ENCODE measurements at regions not wholly inside any gene's neighbourhood (a gene's known extent, or its start where the extent isn't known, plus 50 kb on each side); places are given as distances from the start of the nearest gene placed in this dataset.

DNA sequence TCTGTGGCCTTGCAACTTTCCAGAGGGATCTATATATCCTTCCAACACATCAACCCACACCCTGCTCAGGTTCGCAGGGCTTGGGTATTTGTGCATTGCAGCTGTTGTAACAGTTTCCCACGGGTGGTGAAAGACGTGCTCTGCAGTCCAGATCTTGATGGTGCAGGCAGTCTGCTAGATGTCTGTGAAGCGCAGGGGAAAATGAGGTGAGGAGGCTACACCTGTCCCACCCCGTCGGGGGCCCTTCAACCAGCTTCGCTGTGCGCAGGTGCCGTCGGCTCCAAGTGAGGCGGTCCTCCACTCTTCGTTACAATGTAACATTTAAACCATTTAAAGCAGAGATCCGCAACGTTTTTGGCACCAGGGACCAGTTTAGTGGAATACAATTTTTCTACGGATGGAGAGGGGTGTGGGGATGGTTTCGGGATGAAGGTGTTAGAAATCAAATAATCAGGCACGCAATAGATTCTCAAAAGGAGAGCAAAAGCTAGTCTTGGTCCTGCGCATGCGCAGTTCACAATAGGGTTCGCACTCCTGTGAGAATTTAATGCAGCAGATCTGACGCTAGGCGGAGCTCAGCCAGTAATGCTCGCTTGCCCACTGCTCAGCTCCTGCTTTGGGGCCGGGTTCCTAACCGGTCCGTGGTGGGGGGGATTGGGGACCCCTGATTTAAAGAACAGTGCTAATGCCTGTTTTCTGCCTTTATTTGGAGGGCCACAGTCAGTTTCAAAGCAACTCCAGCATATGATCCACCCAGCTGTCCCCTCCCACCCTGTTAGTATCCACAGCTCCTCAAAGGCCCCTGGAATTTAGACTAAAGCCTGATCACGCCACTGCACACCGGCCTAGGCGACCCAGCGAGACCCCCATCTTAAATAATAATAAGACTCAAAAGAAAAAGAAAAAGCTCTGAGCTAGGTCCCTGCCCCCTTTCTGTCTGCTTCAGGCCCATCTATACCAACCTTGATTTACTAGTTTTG, 97.1 kb upstream of the SELENOP start:
- no peak overlapping the region for H3K27ac ChIP-seq
- TF ChIP-seq ZFX (IDR thresholded peaks at IDR 0.05; ENCODE audit: borderline replicate concordance) = no peak
- TF ChIP-seq, protein P1, sequence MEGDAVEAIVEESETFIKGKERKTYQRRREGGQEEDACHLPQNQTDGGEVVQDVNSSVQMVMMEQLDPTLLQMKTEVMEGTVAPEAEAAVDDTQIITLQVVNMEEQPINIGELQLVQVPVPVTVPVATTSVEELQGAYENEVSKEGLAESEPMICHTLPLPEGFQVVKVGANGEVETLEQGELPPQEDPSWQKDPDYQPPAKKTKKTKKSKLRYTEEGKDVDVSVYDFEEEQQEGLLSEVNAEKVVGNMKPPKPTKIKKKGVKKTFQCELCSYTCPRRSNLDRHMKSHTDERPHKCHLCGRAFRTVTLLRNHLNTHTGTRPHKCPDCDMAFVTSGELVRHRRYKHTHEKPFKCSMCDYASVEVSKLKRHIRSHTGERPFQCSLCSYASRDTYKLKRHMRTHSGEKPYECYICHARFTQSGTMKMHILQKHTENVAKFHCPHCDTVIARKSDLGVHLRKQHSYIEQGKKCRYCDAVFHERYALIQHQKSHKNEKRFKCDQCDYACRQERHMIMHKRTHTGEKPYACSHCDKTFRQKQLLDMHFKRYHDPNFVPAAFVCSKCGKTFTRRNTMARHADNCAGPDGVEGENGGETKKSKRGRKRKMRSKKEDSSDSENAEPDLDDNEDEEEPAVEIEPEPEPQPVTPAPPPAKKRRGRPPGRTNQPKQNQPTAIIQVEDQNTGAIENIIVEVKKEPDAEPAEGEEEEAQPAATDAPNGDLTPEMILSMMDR (IDR thresholded peaks at IDR 0.05) = peak; percentile 86

DNA sequence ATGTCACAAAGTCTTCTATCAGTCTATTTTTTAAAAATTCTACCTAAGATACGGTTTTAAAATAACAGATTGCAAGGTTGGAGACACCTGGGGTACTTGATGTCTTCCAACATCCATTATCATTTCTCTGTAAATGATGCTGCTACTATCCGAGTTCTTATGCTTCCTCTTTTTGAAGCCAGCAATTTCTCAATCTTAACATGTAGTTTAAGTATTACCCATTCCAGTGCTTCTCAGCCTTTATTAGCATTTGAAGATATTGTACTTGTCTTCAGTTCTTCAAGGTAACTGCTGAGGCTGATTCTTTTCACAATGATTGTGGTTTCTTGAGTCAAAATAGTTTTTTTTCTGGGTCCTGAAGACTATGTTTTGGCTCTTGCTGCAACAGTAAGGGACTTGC, 96.4 kb upstream of the SELENOP start:
- H3K27ac ChIP-seq = no peak overlapping the region
- TF ChIP-seq ZFX (IDR thresholded peaks at IDR 0.05; ENCODE audit: borderline replicate concordance) = no peak
- TF ChIP-seq, protein P1 (IDR thresholded peaks at IDR 0.05) = no peak

DNA sequence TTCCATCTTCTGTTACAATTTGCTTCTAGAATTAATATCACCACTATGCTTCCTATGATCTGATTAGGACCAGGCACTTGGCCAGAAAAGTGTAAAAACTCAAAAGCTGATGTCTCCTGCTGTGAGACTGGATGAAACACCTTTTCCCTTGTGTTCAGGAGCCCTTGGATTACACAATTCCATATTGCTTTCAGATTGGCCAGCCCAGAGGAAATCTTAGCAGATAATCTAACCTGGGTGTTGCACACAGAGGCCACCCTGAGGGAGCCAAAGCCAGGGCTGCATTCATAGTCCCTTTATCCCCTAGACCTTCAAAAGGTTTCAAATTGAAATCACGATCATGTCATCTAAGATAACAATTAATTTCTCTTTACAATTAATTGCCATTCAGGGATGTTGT, 94.1 kb upstream of the SELENOP start:
- no peak overlapping the region for H3K27ac ChIP-seq
- TF ChIP-seq ZFX (IDR thresholded peaks at IDR 0.05; ENCODE audit: borderline replicate concordance) = no peak
- TF ChIP-seq, protein P1 (IDR thresholded peaks at IDR 0.05) = no peak

GRCh38 chr5:42900734-42901133, 89.0 kb upstream of the SELENOP start:
- TF ChIP-seq ZFX (IDR thresholded peaks at IDR 0.05; ENCODE audit: borderline replicate concordance) = no peak
- TF ChIP-seq, protein P1 (IDR thresholded peaks at IDR 0.05) = no peak
- H3K27ac ChIP-seq = no peak overlapping the region

- no peak overlapping the region for H3K27ac ChIP-seq
- TF ChIP-seq, protein P1 (IDR thresholded peaks at IDR 0.05) = no peak
- no peak for TF ChIP-seq ZFX (IDR thresholded peaks at IDR 0.05; ENCODE audit: borderline replicate concordance)
Measured at GRCh38 chr5:42898760-42899159, 87.1 kb upstream of the SELENOP start.

DNA sequence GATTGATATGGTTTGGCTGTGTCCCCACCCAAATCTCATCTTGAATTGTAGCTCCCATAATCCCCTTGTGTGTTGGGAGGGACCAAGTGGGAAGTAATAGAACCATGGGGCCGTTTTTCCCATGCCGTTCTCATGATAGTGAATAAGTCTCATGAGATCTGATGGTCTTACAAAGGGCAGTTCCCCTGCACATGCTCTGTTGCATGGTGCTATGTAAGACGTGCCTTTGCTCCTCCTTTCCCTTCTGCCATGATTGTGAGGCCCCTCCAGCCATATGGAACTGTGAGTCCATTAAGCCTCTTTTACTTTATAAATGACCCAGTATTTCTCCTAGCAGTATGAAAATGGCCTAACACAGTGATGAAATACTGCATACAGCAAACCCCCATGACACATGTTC, 84.8 kb upstream of the SELENOP start:
- TF ChIP-seq ZFX (IDR thresholded peaks at IDR 0.05; ENCODE audit: borderline replicate concordance) = no peak
- TF ChIP-seq, protein P1 (IDR thresholded peaks at IDR 0.05) = no peak
- no peak overlapping the region for H3K27ac ChIP-seq

GRCh38 chr5:42894057-42894456, 82.4 kb upstream of the SELENOP start:
- TF ChIP-seq ZFX (IDR thresholded peaks at IDR 0.05; ENCODE audit: borderline replicate concordance) = no peak
- TF ChIP-seq, protein P1 (IDR thresholded peaks at IDR 0.05) = peak; percentile 74

More at GRCh38 chr5:42894057-42894456, 82.4 kb upstream of the SELENOP start:
- no peak overlapping the region for H3K27ac ChIP-seq

All from 22Rv1 (cell line).